ENCODE measurements at regions not wholly inside any gene's neighbourhood (a gene's known extent, or its start where the extent isn't known, plus 50 kb on each side); places are given as distances from the start of the nearest gene placed in this dataset.
A peak's percentile ranks its signal among the peaks of the same experiment; 100 is the strongest.

DNA sequence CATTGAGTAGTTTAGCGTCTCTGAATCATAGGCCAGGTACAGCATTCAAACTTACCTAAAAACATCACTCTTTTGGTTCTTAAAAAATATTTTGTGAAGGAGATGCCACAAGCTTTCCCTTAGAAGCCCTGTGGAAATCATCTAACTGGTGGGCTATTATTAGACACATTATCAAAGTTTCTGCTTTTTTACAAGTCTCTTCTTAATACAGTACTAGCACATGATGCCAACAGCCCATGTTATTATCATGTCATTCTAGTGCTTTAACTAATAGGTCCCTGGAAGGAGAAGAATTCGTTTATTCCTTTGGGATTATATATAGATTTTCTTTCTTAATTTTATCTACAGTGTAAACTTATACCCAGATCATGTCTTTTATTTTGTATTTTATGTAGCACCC is 146.0 kb upstream of the PTPRK start:
- FAIRE-seq (no peak), DNase-seq (ENCODE audit: low read depth) (no peak)
- Histone ChIP-seq H3K27me3 (ENCODE audit: insufficient read depth, low read length) (no peaks in the 10 kb centered on the region), H3K36me3 (ENCODE audit: insufficient read depth, low read length) (no peaks in the 10 kb centered on the region), H3K4me2 (ENCODE audit: low read length) (no peak overlapping the region), H3K9me3 (ENCODE audit: insufficient read depth, low read depth, low read length) (no peaks in the 10 kb centered on the region), H3K27ac (ENCODE audit: low read depth, low read length) (no peak overlapping the region), H4K20me1 (ENCODE audit: insufficient read depth, low read length) (no peaks in the 10 kb centered on the region), H3K4me1 (ENCODE audit: insufficient read depth, low read length) (no peaks in the 10 kb centered on the region), H3K9ac (ENCODE audit: low read length) (no peak overlapping the region), H3K4me3 (ENCODE audit: insufficient read depth, low read depth, low read length) (no peak overlapping the region), H2AFZ (ENCODE audit: low read depth, low read length) (no peak overlapping the region), H3K79me2 (ENCODE audit: insufficient read depth, low read length) (no peaks in the 10 kb centered on the region)
- Mint-ChIP-seq H3K27me3 (ENCODE audit: low read depth, unreplicated experiment) (no peaks in the 10 kb centered on the region), H3K4me1 (ENCODE audit: low read depth, unreplicated experiment) (no peaks in the 10 kb centered on the region), H3K27ac (ENCODE audit: unreplicated experiment) (no peak overlapping the region), H3K9me3 (ENCODE audit: unreplicated experiment) (no peaks in the 10 kb centered on the region), H3K36me3 (ENCODE audit: low read depth, unreplicated experiment) (no peaks in the 10 kb centered on the region), H3K4me3 (ENCODE audit: unreplicated experiment) (no peak overlapping the region)
- TF ChIP-seq, protein P1, sequence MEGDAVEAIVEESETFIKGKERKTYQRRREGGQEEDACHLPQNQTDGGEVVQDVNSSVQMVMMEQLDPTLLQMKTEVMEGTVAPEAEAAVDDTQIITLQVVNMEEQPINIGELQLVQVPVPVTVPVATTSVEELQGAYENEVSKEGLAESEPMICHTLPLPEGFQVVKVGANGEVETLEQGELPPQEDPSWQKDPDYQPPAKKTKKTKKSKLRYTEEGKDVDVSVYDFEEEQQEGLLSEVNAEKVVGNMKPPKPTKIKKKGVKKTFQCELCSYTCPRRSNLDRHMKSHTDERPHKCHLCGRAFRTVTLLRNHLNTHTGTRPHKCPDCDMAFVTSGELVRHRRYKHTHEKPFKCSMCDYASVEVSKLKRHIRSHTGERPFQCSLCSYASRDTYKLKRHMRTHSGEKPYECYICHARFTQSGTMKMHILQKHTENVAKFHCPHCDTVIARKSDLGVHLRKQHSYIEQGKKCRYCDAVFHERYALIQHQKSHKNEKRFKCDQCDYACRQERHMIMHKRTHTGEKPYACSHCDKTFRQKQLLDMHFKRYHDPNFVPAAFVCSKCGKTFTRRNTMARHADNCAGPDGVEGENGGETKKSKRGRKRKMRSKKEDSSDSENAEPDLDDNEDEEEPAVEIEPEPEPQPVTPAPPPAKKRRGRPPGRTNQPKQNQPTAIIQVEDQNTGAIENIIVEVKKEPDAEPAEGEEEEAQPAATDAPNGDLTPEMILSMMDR (IDR thresholded peaks at IDR 0.05; ENCODE audit: insufficient read depth, low read depth, low read length) = no peak
- TF ChIP-seq EZH2 (IDR thresholded peaks at IDR 0.05; ENCODE audit: insufficient read depth, low read length) = no peak

DNA sequence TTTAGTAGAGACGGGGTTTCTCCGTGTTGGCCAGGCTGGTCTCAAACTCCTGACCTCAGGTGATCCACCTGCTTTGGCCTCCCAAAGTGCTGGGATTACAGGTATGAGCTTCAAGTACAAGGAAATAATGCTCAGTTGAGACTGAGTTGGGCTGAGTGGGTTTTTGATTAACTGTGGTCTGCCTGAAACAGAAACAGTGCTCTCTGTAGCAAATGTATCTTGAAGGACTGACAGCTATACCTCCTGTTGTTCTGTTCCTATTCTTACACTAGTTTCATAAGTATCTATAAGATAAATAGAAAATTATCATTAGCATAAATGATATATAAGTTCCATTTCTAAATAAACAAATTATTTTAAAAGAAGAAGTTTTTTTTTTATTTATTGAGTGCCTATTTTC is 142.8 kb upstream of the PTPRK start:
- Mint-ChIP-seq H3K4me1 (ENCODE audit: low read depth, unreplicated experiment) (no peaks in the 10 kb centered on the region), H3K27me3 (ENCODE audit: low read depth, unreplicated experiment) (no peaks in the 10 kb centered on the region), H3K9me3 (ENCODE audit: unreplicated experiment) (no peaks in the 10 kb centered on the region), H3K4me3 (ENCODE audit: unreplicated experiment) (no peak overlapping the region), H3K27ac (ENCODE audit: unreplicated experiment) (no peak overlapping the region), H3K36me3 (ENCODE audit: low read depth, unreplicated experiment) (no peaks in the 10 kb centered on the region)
- TF ChIP-seq, protein P1 (IDR thresholded peaks at IDR 0.05; ENCODE audit: insufficient read depth, low read depth, low read length) = no peak
- TF ChIP-seq EZH2 (IDR thresholded peaks at IDR 0.05; ENCODE audit: insufficient read depth, low read length) = no peak
- no peaks in the 10 kb centered on the region for H3K9me3 ChIP-seq (ENCODE audit: insufficient read depth, low read depth, low read length)
- no peaks in the 10 kb centered on the region for H3K36me3 ChIP-seq (ENCODE audit: insufficient read depth, low read length)
- H3K27me3 ChIP-seq (ENCODE audit: insufficient read depth, low read length) = no peaks in the 10 kb centered on the region
- FAIRE-seq (no peak), DNase-seq (ENCODE audit: low read depth) (no peak)
- H3K27ac ChIP-seq (ENCODE audit: low read depth, low read length) = no peak overlapping the region
- no peaks in the 10 kb centered on the region for H3K79me2 ChIP-seq (ENCODE audit: insufficient read depth, low read length)
- no peak overlapping the region for H3K4me2 ChIP-seq (ENCODE audit: low read length)
- H3K9ac ChIP-seq (ENCODE audit: low read length) = no peak overlapping the region
- H4K20me1 ChIP-seq (ENCODE audit: insufficient read depth, low read length) = no peaks in the 10 kb centered on the region
- H2AFZ ChIP-seq (ENCODE audit: low read depth, low read length) = no peak overlapping the region
- no peak overlapping the region for H3K4me3 ChIP-seq (ENCODE audit: insufficient read depth, low read depth, low read length)
- H3K4me1 ChIP-seq (ENCODE audit: insufficient read depth, low read length) = no peaks in the 10 kb centered on the region

DNA sequence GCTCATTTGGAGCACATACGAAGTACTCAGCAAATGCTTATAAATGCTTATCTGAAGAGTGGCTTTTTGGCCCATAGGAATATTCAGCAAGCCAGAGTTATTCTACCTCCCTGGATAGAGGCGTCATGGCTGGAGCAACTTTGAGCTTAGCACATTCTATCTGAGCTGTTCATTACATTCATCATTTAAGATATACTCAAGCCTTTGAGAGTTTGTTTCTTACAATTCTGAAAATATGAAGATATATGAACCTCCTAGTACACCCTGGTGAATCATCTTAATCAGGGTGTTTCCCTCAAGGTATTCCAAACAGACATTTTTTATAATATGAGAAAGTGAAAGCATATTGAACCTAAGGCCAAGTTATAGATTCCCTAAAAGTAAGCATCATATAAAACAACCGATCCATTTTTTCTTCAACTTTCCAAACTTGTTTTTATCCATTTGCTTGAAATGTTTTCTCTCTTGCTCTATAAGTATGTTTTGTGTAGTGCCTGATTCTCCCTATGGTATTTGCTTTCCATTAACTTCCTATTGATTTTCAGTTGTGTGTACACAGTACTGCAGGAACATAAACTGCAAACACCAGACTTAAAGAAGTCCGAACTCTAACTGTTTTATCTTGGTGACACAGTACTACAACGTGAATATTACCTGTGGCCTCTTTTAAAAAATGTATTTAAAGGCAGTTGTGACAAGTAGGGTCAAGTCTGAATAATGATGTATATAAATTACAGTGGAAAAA is 139.7 kb upstream of the PTPRK start:
- TF ChIP-seq, protein P1 (IDR thresholded peaks at IDR 0.05; ENCODE audit: insufficient read depth, low read depth, low read length) = no peak
- TF ChIP-seq EZH2 (IDR thresholded peaks at IDR 0.05; ENCODE audit: insufficient read depth, low read length) = no peak
- Histone ChIP-seq H3K27ac (ENCODE audit: low read depth, low read length) (no peak overlapping the region), H3K27me3 (ENCODE audit: insufficient read depth, low read length) (no peaks in the 10 kb centered on the region), H3K4me1 (ENCODE audit: insufficient read depth, low read length) (peaks cover 17% of the 10 kb centered on the region), H2AFZ (ENCODE audit: low read depth, low read length) (no peak overlapping the region), H4K20me1 (ENCODE audit: insufficient read depth, low read length) (no peaks in the 10 kb centered on the region), H3K79me2 (ENCODE audit: insufficient read depth, low read length) (no peaks in the 10 kb centered on the region), H3K9ac (ENCODE audit: low read length) (no peak overlapping the region), H3K9me3 (ENCODE audit: insufficient read depth, low read depth, low read length) (no peaks in the 10 kb centered on the region), H3K4me2 (ENCODE audit: low read length) (no peak overlapping the region), H3K4me3 (ENCODE audit: insufficient read depth, low read depth, low read length) (no peak overlapping the region), H3K36me3 (ENCODE audit: insufficient read depth, low read length) (no peaks in the 10 kb centered on the region)
- no peak overlapping the region for H3K4me3 Mint-ChIP-seq (ENCODE audit: unreplicated experiment)
- DNase-seq (ENCODE audit: low read depth) = peak; percentile 16
- H3K27ac Mint-ChIP-seq (ENCODE audit: unreplicated experiment) = no peak overlapping the region
- H3K36me3 Mint-ChIP-seq (ENCODE audit: low read depth, unreplicated experiment) = no peaks in the 10 kb centered on the region
- no peaks in the 10 kb centered on the region for H3K27me3 Mint-ChIP-seq (ENCODE audit: low read depth, unreplicated experiment)
- no peak for FAIRE-seq
- no peaks in the 10 kb centered on the region for H3K9me3 Mint-ChIP-seq (ENCODE audit: unreplicated experiment)
- H3K4me1 Mint-ChIP-seq (ENCODE audit: low read depth, unreplicated experiment) = peaks cover 21% of the 10 kb centered on the region
